WERI-Rb-1 (cell line): ENCODE measurements at regions not wholly inside any gene's neighbourhood (a gene's known extent, or its start where the extent isn't known, plus 50 kb on each side); places are given as distances from the start of the nearest gene placed in this dataset.
A peak's percentile ranks its signal among the peaks of the same experiment; 100 is the strongest.
"Not testable (repeated sequence)": the region's sequence is repeated elsewhere in the genome, so short reads cannot be mapped to it uniquely, and the experiment has no call there.

ENCODE experiments used
- DNase-seq: peaks from one replicate; pipeline ENCODE4 v3.0.0-alpha.2; 2020
- H3K27ac ChIP-seq: fragments of 250-450 bp; sonication (Bioruptor Pico); 2 replicates; pipeline ENCODE4 v1.5.1; 2020; ENCODE audit warnings: mild to moderate bottlenecking, moderate library complexity
- H3K27me3 ChIP-seq: fragments of 250-450 bp; sonication (Bioruptor Pico); 2 replicates; pipeline ENCODE4 v1.5.1; 2021; ENCODE audit warnings: mild to moderate bottlenecking, low read depth, moderate library complexity; ENCODE audit not compliant: insufficient read depth, severe bottlenecking
- H3K36me3 ChIP-seq: fragments of 250-450 bp; sonication (Bioruptor Pico); 2 replicates; pipeline ENCODE4 v1.5.1; 2020; ENCODE audit warnings: mild to moderate bottlenecking, moderate library complexity
- H3K4me3 ChIP-seq: 2 replicates; pipeline ENCODE4 v1.5.1; 2011; ENCODE audit warnings: low read depth, mild to moderate bottlenecking, control low read depth, low read length
- H3K9me3 ChIP-seq: fragments of 250-450 bp; sonication (Bioruptor Pico); 2 replicates; pipeline ENCODE4 v1.5.1; 2021; ENCODE audit warnings: mild to moderate bottlenecking, moderate library complexity; ENCODE audit not compliant: severe bottlenecking
- CTCF ChIP-seq: IDR thresholded peaks from 2 replicates; pipeline ENCODE4 v1.5.1; 2011; ENCODE audit warnings: low read depth, mild to moderate bottlenecking, control low read depth, inconsistent platforms, low read length

GRCh38 chr4:56132835-56133234, 184.1 kb downstream of the CEP135 start:
- no peaks in the 10 kb centered on the region for H3K9me3 ChIP-seq
- no peak for DNase-seq
- H3K4me3 ChIP-seq = no peak overlapping the region
- TF ChIP-seq CTCF = no peak
- H3K27me3 ChIP-seq = no peaks in the 10 kb centered on the region
- peaks cover 3% of the 10 kb centered on the region; the same call in 1 of the 2 replicates for H3K36me3 ChIP-seq
- no peak overlapping the region for H3K27ac ChIP-seq

- H3K9me3 ChIP-seq, H3K27ac ChIP-seq, H3K4me3 ChIP-seq, H3K36me3 ChIP-seq, H3K27me3 ChIP-seq, DNase-seq: not testable (repeated sequence)
Observed at GRCh38 chr4:56132188-56132587, 183.4 kb downstream of the CEP135 start.

- Histone ChIP-seq H3K9me3 (no peaks in the 10 kb centered on the region), H3K4me3 (no peak overlapping the region), H3K36me3 (no peaks in the 10 kb centered on the region), H3K27me3 (no peaks in the 10 kb centered on the region), H3K27ac (no peak overlapping the region)
- TF ChIP-seq CTCF = no peak
- no peak for DNase-seq
Observed at GRCh38 chr4:56130606-56131155, 181.9 kb downstream of the CEP135 start.

GRCh38 chr4:56129431-56129861, 180.7 kb downstream of the CEP135 start:
- DNase-seq = peak; percentile 64
- no peaks in the 10 kb centered on the region for H3K9me3 ChIP-seq
- TF ChIP-seq CTCF = peak; percentile 76
- H3K36me3 ChIP-seq = no peaks in the 10 kb centered on the region
- H3K4me3 ChIP-seq = no peak overlapping the region
- no peak overlapping the region for H3K27ac ChIP-seq
- H3K27me3 ChIP-seq = no peaks in the 10 kb centered on the region

- Histone ChIP-seq H3K27me3 (no peaks in the 10 kb centered on the region), H3K36me3 (no peaks in the 10 kb centered on the region), H3K4me3 (no peak overlapping the region), H3K9me3 (no peaks in the 10 kb centered on the region), H3K27ac (no peak overlapping the region)
- no peak for DNase-seq
- TF ChIP-seq CTCF = no peak
Observed at GRCh38 chr4:56128213-56128612, 179.5 kb downstream of the CEP135 start.

- Histone ChIP-seq H3K4me3 (no peak overlapping the region), H3K27me3 (no peaks in the 10 kb centered on the region), H3K9me3 (no peaks in the 10 kb centered on the region), H3K36me3 (no peaks in the 10 kb centered on the region), H3K27ac (no peak overlapping the region)
- DNase-seq = no peak
- no peak for TF ChIP-seq CTCF
Observed at GRCh38 chr4:56127716-56128115, 179.0 kb downstream of the CEP135 start.
